K562 (cell line): ENCODE measurements at regions not wholly inside any gene's neighbourhood (a gene's known extent, or its start where the extent isn't known, plus 50 kb on each side); places are given as distances from the start of the nearest gene placed in this dataset.

ENCODE experiments used
- BDP1 ChIP-seq: IDR thresholded peaks from 3 replicates; pipeline ENCODE4 v1.6.1; 2011; ENCODE audit not compliant: insufficient read length, insufficient read depth
- CBFA2T3 ChIP-seq: fragments of 450-650 bp; IDR thresholded peaks from 2 replicates; pipeline ENCODE4 v1.6.1; 2017
- ESRRB ChIP-seq: fragments of 250-450 bp; sonication (Bioruptor Pico); IDR thresholded peaks from 2 replicates; pipeline ENCODE4 v1.5.0; 2020; ENCODE audit warnings: mild to moderate bottlenecking, moderate library complexity, borderline replicate concordance
- FOXK2 ChIP-seq, 2 experiments: fragments of 450-650 bp; IDR thresholded peaks in 1 of 2; conservative IDR thresholded peaks in 1 of 2; 2 replicates each; pipeline ENCODE4 v1.6.1; 2016; ENCODE audit warnings: low read depth in 2 of 2, mild to moderate bottlenecking in 1 of 2
- GATA2 ChIP-seq: sonication (generic); formaldehyde crosslinking; IDR thresholded peaks from 2 replicates; pipeline ENCODE4 v1.4.0; 2020; ENCODE audit warnings: mild to moderate bottlenecking, missing genetic modification reagents
- GTF2A2 ChIP-seq: IDR thresholded peaks from 2 replicates; pipeline ENCODE4 v1.6.1; 2016; ENCODE audit warnings: mild to moderate bottlenecking, missing genetic modification characterization, missing compliant biosample characterization
- L3MBTL2 ChIP-seq: fragments of 450-650 bp; IDR thresholded peaks from 2 replicates; pipeline ENCODE4 v1.6.1; 2016; ENCODE audit warnings: mild to moderate bottlenecking, moderate library complexity
- RBBP5 ChIP-seq: fragments of 200-600 bp; sonication (generic); IDR thresholded peaks from 2 replicates; pipeline ENCODE4 v1.6.1; 2012; ENCODE audit warnings: borderline replicate concordance, mild to moderate bottlenecking, low read length, control low read depth, inconsistent platforms; ENCODE audit not compliant: insufficient read depth, poor library complexity, severe bottlenecking
- RFX7 ChIP-seq: fragments of 250-450 bp; sonication (Bioruptor Pico); IDR thresholded peaks from 2 replicates; pipeline ENCODE4 v1.5.1; 2021; ENCODE audit warnings: mild to moderate bottlenecking
- SIN3A ChIP-seq, 2 experiments: fragments of 150-350 bp in 1 of 2; IDR thresholded peaks; 2 replicates each; pipeline ENCODE4 v1.6.1; 2011 to 2016; ENCODE audit warnings: borderline replicate concordance in 2 of 2, low read depth in 2 of 2, low read length in 2 of 2, mild to moderate bottlenecking in 2 of 2, moderate library complexity in 2 of 2; ENCODE audit not compliant: control insufficient read depth in 1 of 2
- ZNF12 ChIP-seq: sonication (generic); formaldehyde crosslinking; IDR thresholded peaks from 2 replicates; pipeline ENCODE4 v1.4.0; 2020; ENCODE audit warnings: mild to moderate bottlenecking, missing genetic modification reagents
- ZNF174 ChIP-seq: fragments of 250-450 bp; sonication (Bioruptor Pico); IDR thresholded peaks from 2 replicates; pipeline ENCODE4 v1.4.0; 2020; ENCODE audit warnings: mild to moderate bottlenecking
- ZNF277 ChIP-seq: fragments of 250-450 bp; sonication (Bioruptor Pico); IDR thresholded peaks from 2 replicates; pipeline ENCODE4 v1.8.0; 2022; ENCODE audit warnings: inconsistent platforms, mild to moderate bottlenecking, moderate library complexity, borderline replicate concordance
- TF ChIP-seq, protein P1 (sequence below): IDR thresholded peaks from 2 replicates; pipeline ENCODE4 v1.6.1; 2011; ENCODE audit not compliant: insufficient read length; ENCODE audit errors: extremely low read depth
- TF ChIP-seq, protein P2 (sequence below), 2 experiments: fragments of 450-650 bp in 1 of 2; sonication (generic) in 1 of 2; formaldehyde crosslinking in 1 of 2; IDR thresholded peaks; 2 replicates each; pipeline versions ENCODE4 v1.7.1 to v1.9.0; 2016 to 2022; ENCODE audit warnings: inconsistent platforms in 1 of 2, mild to moderate bottlenecking in 1 of 2, missing genetic modification reagents in 1 of 2

DNA sequence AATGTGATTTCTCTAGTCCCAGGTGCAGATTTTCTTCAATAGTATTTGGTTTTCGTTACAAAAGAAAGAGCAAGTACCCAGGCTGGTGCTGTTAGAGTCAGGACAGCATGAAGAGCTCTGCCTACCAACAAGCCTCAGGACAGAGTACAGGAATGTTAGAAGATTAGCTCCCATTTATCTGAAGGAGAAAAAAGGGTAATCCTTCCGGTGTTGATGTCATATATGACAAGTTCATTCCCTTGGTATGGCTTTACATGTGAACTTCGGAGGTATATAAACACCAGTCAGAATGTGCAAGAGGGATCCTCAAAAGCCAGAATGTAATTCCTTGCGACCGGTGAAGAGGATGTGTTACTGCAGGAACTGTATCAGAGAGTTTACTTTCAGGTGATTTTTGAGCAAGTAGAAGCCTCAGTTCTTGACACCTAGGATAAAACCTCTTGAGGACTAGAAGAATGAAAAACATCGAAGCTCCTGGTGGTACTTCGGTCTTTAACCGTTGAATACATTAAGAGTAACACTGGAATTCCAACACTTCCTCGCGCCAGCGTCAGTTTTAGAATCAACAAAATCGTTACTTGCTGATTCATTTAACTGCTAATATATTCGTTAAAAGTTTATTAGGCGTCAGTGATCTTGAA, 194.2 kb upstream of the ZNF184 start (continued):
- TF ChIP-seq SIN3A (IDR thresholded peaks at IDR 0.05; ENCODE audit: borderline replicate concordance in 2 of 2, control insufficient read depth in 1 of 2, low read depth in 2 of 2, low read length in 2 of 2) (no peak), ZNF174 (CRISPR knock-in tag) (no peak), RBBP5 (no peak), BDP1 (no peak), ZNF12 (CRISPR knock-in tag) (no peak), L3MBTL2 (peak; percentile 66), ESRRB (CRISPR knock-in tag) (no peak), ZNF277 (CRISPR knock-in tag) (no peak), GATA2 (CRISPR knock-in tag) (no peak), CBFA2T3 (no peak), FOXK2 (conservative IDR thresholded peaks at IDR 0.05 in 1 of 2, IDR thresholded peaks at IDR 0.05 in 1 of 2; ENCODE audit: low read depth in 2 of 2) (0 out of 4 replicates have a peak, but pooled peaks of 1 of the 2 experiments have one; percentile 46), GTF2A2 (tag) (no peak), RFX7 (CRISPR knock-in tag) (no peak)
- TF ChIP-seq, protein P1, sequence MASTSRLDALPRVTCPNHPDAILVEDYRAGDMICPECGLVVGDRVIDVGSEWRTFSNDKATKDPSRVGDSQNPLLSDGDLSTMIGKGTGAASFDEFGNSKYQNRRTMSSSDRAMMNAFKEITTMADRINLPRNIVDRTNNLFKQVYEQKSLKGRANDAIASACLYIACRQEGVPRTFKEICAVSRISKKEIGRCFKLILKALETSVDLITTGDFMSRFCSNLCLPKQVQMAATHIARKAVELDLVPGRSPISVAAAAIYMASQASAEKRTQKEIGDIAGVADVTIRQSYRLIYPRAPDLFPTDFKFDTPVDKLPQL, result no peak
- TF ChIP-seq, protein P2, sequence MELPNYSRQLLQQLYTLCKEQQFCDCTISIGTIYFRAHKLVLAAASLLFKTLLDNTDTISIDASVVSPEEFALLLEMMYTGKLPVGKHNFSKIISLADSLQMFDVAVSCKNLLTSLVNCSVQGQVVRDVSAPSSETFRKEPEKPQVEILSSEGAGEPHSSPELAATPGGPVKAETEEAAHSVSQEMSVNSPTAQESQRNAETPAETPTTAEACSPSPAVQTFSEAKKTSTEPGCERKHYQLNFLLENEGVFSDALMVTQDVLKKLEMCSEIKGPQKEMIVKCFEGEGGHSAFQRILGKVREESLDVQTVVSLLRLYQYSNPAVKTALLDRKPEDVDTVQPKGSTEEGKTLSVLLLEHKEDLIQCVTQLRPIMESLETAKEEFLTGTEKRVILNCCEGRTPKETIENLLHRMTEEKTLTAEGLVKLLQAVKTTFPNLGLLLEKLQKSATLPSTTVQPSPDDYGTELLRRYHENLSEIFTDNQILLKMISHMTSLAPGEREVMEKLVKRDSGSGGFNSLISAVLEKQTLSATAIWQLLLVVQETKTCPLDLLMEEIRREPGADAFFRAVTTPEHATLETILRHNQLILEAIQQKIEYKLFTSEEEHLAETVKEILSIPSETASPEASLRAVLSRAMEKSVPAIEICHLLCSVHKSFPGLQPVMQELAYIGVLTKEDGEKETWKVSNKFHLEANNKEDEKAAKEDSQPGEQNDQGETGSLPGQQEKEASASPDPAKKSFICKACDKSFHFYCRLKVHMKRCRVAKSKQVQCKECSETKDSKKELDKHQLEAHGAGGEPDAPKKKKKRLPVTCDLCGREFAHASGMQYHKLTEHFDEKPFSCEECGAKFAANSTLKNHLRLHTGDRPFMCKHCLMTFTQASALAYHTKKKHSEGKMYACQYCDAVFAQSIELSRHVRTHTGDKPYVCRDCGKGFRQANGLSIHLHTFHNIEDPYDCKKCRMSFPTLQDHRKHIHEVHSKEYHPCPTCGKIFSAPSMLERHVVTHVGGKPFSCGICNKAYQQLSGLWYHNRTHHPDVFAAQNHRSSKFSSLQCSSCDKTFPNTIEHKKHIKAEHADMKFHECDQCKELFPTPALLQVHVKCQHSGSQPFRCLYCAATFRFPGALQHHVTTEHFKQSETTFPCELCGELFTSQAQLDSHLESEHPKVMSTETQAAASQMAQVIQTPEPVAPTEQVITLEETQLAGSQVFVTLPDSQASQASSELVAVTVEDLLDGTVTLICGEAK (IDR thresholded peaks at IDR 0.05), result no peak
- TF ChIP-seq, protein P2 (CRISPR knock-in tag; IDR thresholded peaks at IDR 0.05), result no peak
